ENCODE measurements at regions not wholly inside any gene's neighbourhood (a gene's known extent, or its start where the extent isn't known, plus 50 kb on each side); places are given as distances from the start of the nearest gene placed in this dataset.

DNA sequence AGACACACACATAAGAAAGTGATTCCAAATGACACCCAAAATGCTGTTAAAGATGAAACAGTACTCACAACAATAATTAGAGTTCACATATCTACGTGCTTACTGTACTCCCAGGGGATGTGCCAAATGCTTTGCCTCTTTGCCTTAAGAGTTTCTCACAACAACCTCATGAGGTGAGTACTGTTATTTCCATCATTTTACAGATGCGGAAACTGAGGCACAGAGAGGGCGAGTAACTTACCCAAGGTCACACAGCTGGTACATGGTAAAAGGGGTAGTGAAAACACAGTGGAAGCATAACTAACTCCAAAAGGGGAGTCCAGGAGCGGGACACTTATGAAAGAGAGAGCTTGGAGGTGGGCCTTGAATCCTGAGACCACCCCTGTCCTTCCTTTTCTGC is 171.8 kb downstream of the ACTL8 start:
- no peak overlapping the region for H2BK12ac ChIP-seq (ENCODE audit: insufficient read length, low read depth, low read length)
- no peak overlapping the region for H3K4ac ChIP-seq (ENCODE audit: low read depth, low read length)
- no CpG with 5 or more reads among the region's 4 CpGs for WGBS (ENCODE audit: extremely low coverage, insufficient read length, low lambda C conversion rate)
- H3K79me1 ChIP-seq (ENCODE audit: insufficient read depth, low read depth, low read length, poor library complexity, severe bottlenecking): no peaks in the 10 kb centered on the region
- no peak overlapping the region for H3K27ac Mint-ChIP-seq
- no peak overlapping the region for H3K56ac ChIP-seq (ENCODE audit: insufficient read length, low read depth, low read length)
- no peak overlapping the region for H3K27ac ChIP-seq (ENCODE audit: insufficient read length, low read depth, low read length)
- H3K4me1 Mint-ChIP-seq: peaks cover 3 to 12% of the 10 kb centered on the region in 2 experiments; a peak in 3 of 4 replicates
- no peaks in the 10 kb centered on the region for H3K79me2 ChIP-seq (ENCODE audit: insufficient read depth, low read length)
- H4K20me1 ChIP-seq (ENCODE audit: control insufficient read depth, insufficient read depth, insufficient read length): no peaks in the 10 kb centered on the region
- H3T11ph ChIP-seq (ENCODE audit: low read length): no peak overlapping the region
- H3K9me3 ChIP-seq (ENCODE audit: control insufficient read depth, low read depth, low read length): no peaks in the 10 kb centered on the region
- TF ChIP-seq, protein P1, sequence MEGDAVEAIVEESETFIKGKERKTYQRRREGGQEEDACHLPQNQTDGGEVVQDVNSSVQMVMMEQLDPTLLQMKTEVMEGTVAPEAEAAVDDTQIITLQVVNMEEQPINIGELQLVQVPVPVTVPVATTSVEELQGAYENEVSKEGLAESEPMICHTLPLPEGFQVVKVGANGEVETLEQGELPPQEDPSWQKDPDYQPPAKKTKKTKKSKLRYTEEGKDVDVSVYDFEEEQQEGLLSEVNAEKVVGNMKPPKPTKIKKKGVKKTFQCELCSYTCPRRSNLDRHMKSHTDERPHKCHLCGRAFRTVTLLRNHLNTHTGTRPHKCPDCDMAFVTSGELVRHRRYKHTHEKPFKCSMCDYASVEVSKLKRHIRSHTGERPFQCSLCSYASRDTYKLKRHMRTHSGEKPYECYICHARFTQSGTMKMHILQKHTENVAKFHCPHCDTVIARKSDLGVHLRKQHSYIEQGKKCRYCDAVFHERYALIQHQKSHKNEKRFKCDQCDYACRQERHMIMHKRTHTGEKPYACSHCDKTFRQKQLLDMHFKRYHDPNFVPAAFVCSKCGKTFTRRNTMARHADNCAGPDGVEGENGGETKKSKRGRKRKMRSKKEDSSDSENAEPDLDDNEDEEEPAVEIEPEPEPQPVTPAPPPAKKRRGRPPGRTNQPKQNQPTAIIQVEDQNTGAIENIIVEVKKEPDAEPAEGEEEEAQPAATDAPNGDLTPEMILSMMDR (conservative IDR thresholded peaks at IDR 0.05): no peak
- no peak overlapping the region for H4K8ac ChIP-seq (replicated peaks; ENCODE audit: insufficient read length, low read depth, low read length)
- no peak overlapping the region for H2BK5ac ChIP-seq (ENCODE audit: insufficient read length, low read length)
- no peaks in the 10 kb centered on the region for H3K23me2 ChIP-seq (ENCODE audit: insufficient read length, low read depth, low read length, poor library complexity, severe bottlenecking)
- no peak overlapping the region for H4K91ac ChIP-seq (ENCODE audit: insufficient read length, low read depth, low read length)
- H2BK120ac ChIP-seq (ENCODE audit: low read depth, low read length, poor library complexity, severe bottlenecking): no peak overlapping the region
- H3K4me2 ChIP-seq (ENCODE audit: insufficient read depth, insufficient read length, low read length): no peak overlapping the region
- no peaks in the 10 kb centered on the region for H3K36me3 Mint-ChIP-seq (ENCODE audit: insufficient read depth in 1 of 3, low read depth in 3 of 3)
- H3K27me3 Mint-ChIP-seq (ENCODE audit: low read depth): peaks cover 14% of the 10 kb centered on the region
- H2AFZ ChIP-seq (ENCODE audit: low read length): no peak overlapping the region
- H2BK20ac ChIP-seq (ENCODE audit: low read depth, low read length, poor library complexity, severe bottlenecking): no peak overlapping the region
- H2AK5ac ChIP-seq (ENCODE audit: insufficient read length, low read length): no peak overlapping the region
- no peak overlapping the region for H3K23ac ChIP-seq (ENCODE audit: insufficient read length, low read depth, low read length)
- no peak overlapping the region for H4K5ac ChIP-seq (ENCODE audit: insufficient read length, low read depth, low read length)
- H2BK15ac ChIP-seq (ENCODE audit: low read depth, low read length): no peak overlapping the region
- H3K18ac ChIP-seq (ENCODE audit: insufficient read length, low read depth, low read length): no peak overlapping the region
- H3K9me3 Mint-ChIP-seq: peaks cover 2% of the 10 kb centered on the region in 2 experiments; a peak in 3 of 5 replicates
- no peaks in the 10 kb centered on the region for H3K4me1 ChIP-seq (ENCODE audit: insufficient read depth, low read length)
- no peak for DNase-seq
- no peak overlapping the region for H3K4me3 Mint-ChIP-seq
- no peaks in the 10 kb centered on the region for H3K27me3 ChIP-seq (ENCODE audit: insufficient read depth, low read length)
- no peak overlapping the region; the same call in 1 of the 2 replicates for H3K14ac ChIP-seq (ENCODE audit: insufficient read depth, low read length)
- no peak overlapping the region for H3K9ac ChIP-seq (ENCODE audit: extremely low read depth, insufficient read length, low read length)

Data from H9 (cell line).